Transverse colon (tissue), 3 donors: ENCODE measurements at regions not wholly inside any gene's neighbourhood (a gene's known extent, or its start where the extent isn't known, plus 50 kb on each side); places are given as distances from the start of the nearest gene placed in this dataset.

Experiments
- CTCF ChIP-seq, 5 experiments: fragments of 200-600 bp in 3 of 5; fragments of 450-650 bp in 2 of 5; sonication (generic) in 3 of 5; IDR thresholded peaks; 1 replicate in 2 of 5; 2 replicates in 3 of 5; pipeline ENCODE4 v1.5.1; 2016 to 2017; ENCODE audit warnings: antibody characterized with exemption in 5 of 5, inconsistent platforms in 3 of 5, mild to moderate bottlenecking in 2 of 5, moderate library complexity in 1 of 5
- EP300 ChIP-seq: sonication (generic); formaldehyde crosslinking; IDR thresholded peaks from one replicate; pipeline ENCODE4 v1.6.1; 2017; ENCODE audit warnings: antibody characterized with exemption, low read depth

GRCh38 chr1:172851077-172851476 lies 192.2 kb downstream of the FASLG start:
- TF ChIP-seq EP300 (no peak), CTCF (IDR thresholded peaks at IDR 0.05) (no peak)
